WI38 (cell line): ENCODE measurements at regions not wholly inside any gene's neighbourhood (a gene's known extent, or its start where the extent isn't known, plus 50 kb on each side); places are given as distances from the start of the nearest gene placed in this dataset.

Experiments
- H3K4me3 ChIP-seq: 2 replicates; pipeline ENCODE4 v1.5.1; 2011; ENCODE audit warnings: low read depth, mild to moderate bottlenecking, control low read depth, low read length
- CTCF ChIP-seq: IDR thresholded peaks from 2 replicates; pipeline ENCODE4 v1.5.1; 2012; ENCODE audit warnings: low read depth, mild to moderate bottlenecking, control low read depth, low read length

GRCh38 chr3:110752307-110752706 lies 319.3 kb upstream of the NECTIN3 start:
- no peak for TF ChIP-seq CTCF

GRCh38 chr3:110753516-110753915 lies 318.1 kb upstream of the NECTIN3 start:
- TF ChIP-seq CTCF = no peak
- H3K4me3 ChIP-seq = no peak overlapping the region

More at GRCh38 chr3:110752307-110752706, 319.3 kb upstream of the NECTIN3 start:
- H3K4me3 ChIP-seq = no peak overlapping the region

- H3K4me3 ChIP-seq = no peak overlapping the region
- TF ChIP-seq CTCF = no peak
These were observed 317.3 kb upstream of the NECTIN3 start for GRCh38 chr3:110754212-110754916.

GRCh38 chr3:110755345-110755744 lies 316.3 kb upstream of the NECTIN3 start:
- H3K4me3 ChIP-seq = no peak overlapping the region
- TF ChIP-seq CTCF = no peak

- no peak overlapping the region for H3K4me3 ChIP-seq
- TF ChIP-seq CTCF = no peak
These were observed 314.9 kb upstream of the NECTIN3 start for GRCh38 chr3:110756705-110757104.

GRCh38 chr3:110758208-110758607 lies 313.4 kb upstream of the NECTIN3 start:
- H3K4me3 ChIP-seq = no peak overlapping the region
- no peak for TF ChIP-seq CTCF

- TF ChIP-seq CTCF = no peak
- H3K4me3 ChIP-seq = no peak overlapping the region
These were observed 304.5 kb upstream of the NECTIN3 start for GRCh38 chr3:110767156-110767555.
